NCI-H2081 (cell line): ENCODE measurements at regions not wholly inside any gene's neighbourhood (a gene's known extent, or its start where the extent isn't known, plus 50 kb on each side); places are given as distances from the start of the nearest gene placed in this dataset.
"Not testable (repeated sequence)": the region's sequence is repeated elsewhere in the genome, so short reads cannot be mapped to it uniquely, and the experiment has no call there.

Experiments
- DNase-seq, 2 experiments: peaks; one replicate each; lab custom pipeline; 2025; lab: John Stamatoyannopoulos, UW

GRCh38 chr22:47872761-47873535 lies 1110.5 kb downstream of the TBC1D22A start:
- DNase-seq = no peak

- DNase-seq = no peak
Observed at GRCh38 chr22:47865626-47866025, 1103.2 kb downstream of the TBC1D22A start.

- DNase-seq = no peak
Observed at GRCh38 chr22:47862394-47862793, 1099.9 kb downstream of the TBC1D22A start.

- not testable (repeated sequence) for DNase-seq
Observed at GRCh38 chr22:47860907-47861306, 1098.5 kb downstream of the TBC1D22A start.

- DNase-seq = no peak
Observed at GRCh38 chr22:47859881-47860525, 1097.6 kb downstream of the TBC1D22A start.

- no peak for DNase-seq
Observed at GRCh38 chr22:47858773-47859306, 1096.4 kb downstream of the TBC1D22A start.

GRCh38 chr22:47854680-47855079 lies 1092.2 kb downstream of the TBC1D22A start:
- DNase-seq = no peak

GRCh38 chr22:47854251-47854650 lies 1091.8 kb downstream of the TBC1D22A start:
- no peak for DNase-seq

- DNase-seq = no peak
Observed at GRCh38 chr22:47853750-47854149, 1091.3 kb downstream of the TBC1D22A start.

GRCh38 chr22:47851586-47851985 lies 1089.1 kb downstream of the TBC1D22A start:
- no peak for DNase-seq

GRCh38 chr22:47850644-47851151 lies 1088.2 kb downstream of the TBC1D22A start:
- DNase-seq = no peak

- no peak for DNase-seq
Observed at GRCh38 chr22:47849576-47849975, 1087.1 kb downstream of the TBC1D22A start.

- no peak for DNase-seq
Observed at GRCh38 chr22:47848184-47848920, 1085.9 kb downstream of the TBC1D22A start.

GRCh38 chr22:47847131-47847890 lies 1084.9 kb downstream of the TBC1D22A start:
- DNase-seq = no peak

- DNase-seq = no peak
Observed at GRCh38 chr22:47846206-47846605, 1083.8 kb downstream of the TBC1D22A start.

- no peak for DNase-seq
Observed at GRCh38 chr22:47842119-47842518, 1079.7 kb downstream of the TBC1D22A start.

GRCh38 chr22:47841156-47841555 lies 1078.7 kb downstream of the TBC1D22A start:
- DNase-seq = no peak

GRCh38 chr22:47839595-47840227 lies 1077.3 kb downstream of the TBC1D22A start:
- no peak for DNase-seq

- no peak for DNase-seq
Observed at GRCh38 chr22:47837703-47838102, 1075.3 kb downstream of the TBC1D22A start.

- DNase-seq = no peak
Observed at GRCh38 chr22:47836957-47837356, 1074.5 kb downstream of the TBC1D22A start.

GRCh38 chr22:47835726-47836125 lies 1073.3 kb downstream of the TBC1D22A start:
- DNase-seq = no peak
